Right cardiac atrium (tissue), 5 donors: ENCODE measurements at regions not wholly inside any gene's neighbourhood (a gene's known extent, or its start where the extent isn't known, plus 50 kb on each side); places are given as distances from the start of the nearest gene placed in this dataset.

Source experiments
- ATAC-seq, 2 donors: fragments of 200-7000 bp; cut with Tn5 transposase; one replicate each; pipeline versions ENCODE4 v1.8.0 to v1.9.1; 2020; ENCODE audit warnings: moderate library complexity in 2 of 2, mild to moderate bottlenecking in 1 of 2
- DNase-seq, 3 donors: peaks; one replicate each; pipeline ENCODE4 v3.0.0-alpha.2; 2020
- H3K27ac ChIP-seq: one replicate; pipeline ENCODE4 v1.5.1; 2013; ENCODE audit warnings: mild to moderate bottlenecking, low read length, control low read depth, moderate library complexity
- H3K27me3 ChIP-seq: one replicate; pipeline ENCODE4 v1.6.1; 2013; ENCODE audit not compliant: control insufficient read depth, insufficient read depth
- H3K4me1 ChIP-seq: one replicate; pipeline ENCODE4 v1.6.1; 2013; ENCODE audit warnings: low read length; ENCODE audit not compliant: control insufficient read depth, insufficient read depth
- H3K4me3 ChIP-seq: one replicate; pipeline ENCODE4 v1.5.1; 2013; ENCODE audit warnings: low read length, control low read depth
- H3K9me3 ChIP-seq: one replicate; pipeline ENCODE4 v1.6.1; 2013; ENCODE audit warnings: low read length; ENCODE audit not compliant: control insufficient read depth
- WGBS: extraction: QIAGEN DNeasy Blood & Tissue Kit; methylation state at CpG from one replicate; pipeline ENCODE4 v1.1.7; 2013; 5-methylcytosine and 5-hydroxymethylcytosine counted together
- intact Hi-C, 4 donors: fragments of 100-400 bp; cut with DNase I; formaldehyde crosslinking; loops; one replicate each; pipeline versions ENCODE4 v1.11.0 to v1.14.0; 2022 to 2023
- donor health status: healthy with polysubstance abuse.
- donor health status: DM: no; HTN: yes; CAD: no.
- donor health status: DM: no; HTN: no; CAD: no.
- donor health status: DM: no; HTN: yes; CAD: no; lungs with severe emphysema.
- donor health status: DM: yes; HTN: yes; CAD: no.

- H3K4me3 ChIP-seq = no peak overlapping the region
- H3K9me3 ChIP-seq = no peaks in the 10 kb centered on the region
- H3K4me1 ChIP-seq = no peaks in the 10 kb centered on the region
- H3K27ac ChIP-seq = no peak overlapping the region
- WGBS = 75% methylated on average over 6 of the region's 6 CpGs
- ATAC-seq (no peak), DNase-seq (no peak)
- intact Hi-C loops = no loop called here
- no peaks in the 10 kb centered on the region for H3K27me3 ChIP-seq
These were observed 385.1 kb downstream of the CADM1 start for GRCh38 chr11:115119146-115119545.
